ENCODE measurements at regions not wholly inside any gene's neighbourhood (a gene's known extent, or its start where the extent isn't known, plus 50 kb on each side); places are given as distances from the start of the nearest gene placed in this dataset.

GRCh38 chr1:239708622-239709021 lies 322.3 kb downstream of the CHRM3 start:
- H3K4me3 ChIP-seq = no peak overlapping the region
- no peaks in the 10 kb centered on the region for H3K27me3 ChIP-seq
- H3K4me1 ChIP-seq (replicated peaks in 1 of 2) = no peaks in the 10 kb centered on the region
- no peak for DNase-seq
- intact Hi-C loops (cut with DNase I) = no loop called here
- 79 to 100% (median 88%) methylated on average over 1 of the region's 1 CpG for WGBS, 4 donors
- TF ChIP-seq POLR2A (IDR thresholded peaks at IDR 0.05) (no peak), CTCF (IDR thresholded peaks at IDR 0.05) (no peak)
- H3K36me3 ChIP-seq (replicated peaks in 1 of 2) = no peaks in the 10 kb centered on the region
- H3K9me3 ChIP-seq (replicated peaks in 1 of 3) = no peaks in the 10 kb centered on the region
- H3K27ac ChIP-seq = no peak overlapping the region

GRCh38 chr1:239711768-239712167 lies 325.4 kb downstream of the CHRM3 start:
- Histone ChIP-seq H3K36me3 (replicated peaks in 1 of 2) (no peaks in the 10 kb centered on the region), H3K9me3 (replicated peaks in 1 of 3) (no peaks in the 10 kb centered on the region), H3K27me3 (no peaks in the 10 kb centered on the region), H3K4me1 (replicated peaks in 1 of 2) (no peaks in the 10 kb centered on the region), H3K4me3 (no peak overlapping the region), H3K27ac (no peak overlapping the region)
- TF ChIP-seq CTCF (IDR thresholded peaks at IDR 0.05) = no peak
- WGBS, 4 donors = 86 to 93% (median 92%) methylated on average over 1 of the region's 1 CpG; no CpG with 5 or more reads in 1 of the 4 donors
- DNase-seq = no peak
- intact Hi-C loops (cut with DNase I) = no loop called here

GRCh38 chr1:239717097-239717917 lies 330.9 kb downstream of the CHRM3 start:
- 44 to 52% (median 49%) methylated on average over 8 of the region's 8 CpGs for WGBS, 4 donors
- Histone ChIP-seq H3K4me3 (no peak overlapping the region), H3K36me3 (replicated peaks in 1 of 2) (no peaks in the 10 kb centered on the region), H3K27ac (no peak overlapping the region), H3K9me3 (replicated peaks in 1 of 3) (no peaks in the 10 kb centered on the region), H3K4me1 (replicated peaks in 1 of 2) (no peaks in the 10 kb centered on the region), H3K27me3 (no peaks in the 10 kb centered on the region)
- intact Hi-C loops (cut with DNase I) = no loop called here
- TF ChIP-seq CTCF (IDR thresholded peaks at IDR 0.05) (no peak), POLR2A (IDR thresholded peaks at IDR 0.05) (no peak)
- DNase-seq = no peak

GRCh38 chr1:239717918-239718184 lies 331.5 kb downstream of the CHRM3 start:
- no peaks in the 10 kb centered on the region for H3K9me3 ChIP-seq (replicated peaks in 1 of 3)
- no peaks in the 10 kb centered on the region for H3K36me3 ChIP-seq (replicated peaks in 1 of 2)
- no peak overlapping the region for H3K27ac ChIP-seq
- no peaks in the 10 kb centered on the region for H3K27me3 ChIP-seq
- no peak for DNase-seq
- TF ChIP-seq CTCF (IDR thresholded peaks at IDR 0.05) (no peak), POLR2A (IDR thresholded peaks at IDR 0.05) (no peak)
- intact Hi-C loops (cut with DNase I) = no loop called here
- H3K4me3 ChIP-seq = no peak overlapping the region
- WGBS, 4 donors = 63 to 74% (median 70%) methylated on average over 1 of the region's 1 CpG
- no peaks in the 10 kb centered on the region for H3K4me1 ChIP-seq (replicated peaks in 1 of 2)
